Activated CD8-positive, alpha-beta T cell treated with anti-CD3 and anti-CD28 coated beads for 36 hours (primary cell): ENCODE measurements at regions not wholly inside any gene's neighbourhood (a gene's known extent, or its start where the extent isn't known, plus 50 kb on each side); places are given as distances from the start of the nearest gene placed in this dataset.

Experiments
- ATAC-seq: fragments of 200-7000 bp; cut with Tn5 transposase; one replicate; pipeline ENCODE4 v1.10.0; 2021; ENCODE audit warnings: mild to moderate bottlenecking, moderate library complexity
- CTCF ChIA-PET: fragments of 350-600 bp; sonication (Branson Sonifier 250); formaldehyde crosslinking; loops from one replicate; lab custom pipeline; 2021; ENCODE audit warnings: antibody characterized with exemption; lab: Charles Lee
- POLR2A ChIA-PET: fragments of 350-600 bp; sonication (Branson Sonifier 250); formaldehyde crosslinking; loops from one replicate; lab custom pipeline; 2021; ENCODE audit warnings: antibody characterized with exemption; lab: Charles Lee
- DNase-seq: peaks from one replicate; pipeline ENCODE4 v3.0.0-alpha.2; 2020
- H3K27ac Mint-ChIP-seq: one replicate; pipeline ENCODE4 v1.8.0; 2021; ENCODE audit warnings: mild to moderate bottlenecking, mixed read lengths
- H3K27me3 Mint-ChIP-seq: one replicate; pipeline ENCODE4 v1.8.0; 2021; ENCODE audit warnings: mixed read lengths
- H3K36me3 Mint-ChIP-seq: one replicate; pipeline ENCODE4 v1.8.0; 2021; ENCODE audit warnings: low read depth, mixed read lengths
- H3K4me1 Mint-ChIP-seq: one replicate; pipeline ENCODE4 v1.8.0; 2021; ENCODE audit warnings: low read depth, mixed read lengths
- H3K4me3 Mint-ChIP-seq: one replicate; pipeline ENCODE4 v1.8.0; 2021; ENCODE audit warnings: mild to moderate bottlenecking, moderate library complexity, mixed read lengths
- H3K9me3 Mint-ChIP-seq: one replicate; pipeline ENCODE4 v1.8.0; 2021; ENCODE audit warnings: mixed read lengths
- intact Hi-C: fragments of 100-400 bp; cut with micrococcal nuclease; formaldehyde crosslinking; loops from one replicate; pipeline ENCODE4 v1.10.0; 2022
- TF ChIP-seq, protein P1 (sequence below): fragments of 200-600 bp; IDR thresholded peaks from one replicate; pipeline ENCODE4 v1.8.0; 2022; ENCODE audit warnings: antibody characterized with exemption, mild to moderate bottlenecking

DNA sequence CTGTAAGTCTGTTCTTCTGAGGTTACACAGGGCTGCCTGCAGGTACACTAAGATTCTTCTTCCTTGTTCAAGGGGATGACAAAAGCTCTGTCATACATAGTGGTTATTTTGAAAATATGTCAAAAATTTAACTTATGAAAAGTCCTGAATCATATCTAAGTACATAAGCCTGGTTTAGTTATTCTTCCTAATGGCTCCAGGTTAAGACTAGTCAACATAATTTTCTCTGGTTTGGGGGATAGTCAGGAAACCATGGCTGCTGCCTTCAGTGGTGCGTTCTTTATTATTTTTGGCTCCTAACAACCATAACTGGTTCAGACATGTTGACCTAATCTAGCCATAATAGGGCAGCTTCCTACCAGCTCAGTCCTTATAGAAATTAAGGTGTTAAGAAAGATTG is 257.4 kb upstream of the DDI1 start:
- no peaks in the 10 kb centered on the region for H3K4me1 Mint-ChIP-seq
- no peaks in the 10 kb centered on the region for H3K36me3 Mint-ChIP-seq
- DNase-seq (no peak), ATAC-seq (no peak)
- H3K4me3 Mint-ChIP-seq, result no peak overlapping the region
- ChIA-PET POLR2A (no interaction called here), CTCF (no interaction called here)
- intact Hi-C loops, result no loop called here
- no peaks in the 10 kb centered on the region for H3K9me3 Mint-ChIP-seq
- H3K27ac Mint-ChIP-seq, result no peak overlapping the region
- TF ChIP-seq, protein P1, sequence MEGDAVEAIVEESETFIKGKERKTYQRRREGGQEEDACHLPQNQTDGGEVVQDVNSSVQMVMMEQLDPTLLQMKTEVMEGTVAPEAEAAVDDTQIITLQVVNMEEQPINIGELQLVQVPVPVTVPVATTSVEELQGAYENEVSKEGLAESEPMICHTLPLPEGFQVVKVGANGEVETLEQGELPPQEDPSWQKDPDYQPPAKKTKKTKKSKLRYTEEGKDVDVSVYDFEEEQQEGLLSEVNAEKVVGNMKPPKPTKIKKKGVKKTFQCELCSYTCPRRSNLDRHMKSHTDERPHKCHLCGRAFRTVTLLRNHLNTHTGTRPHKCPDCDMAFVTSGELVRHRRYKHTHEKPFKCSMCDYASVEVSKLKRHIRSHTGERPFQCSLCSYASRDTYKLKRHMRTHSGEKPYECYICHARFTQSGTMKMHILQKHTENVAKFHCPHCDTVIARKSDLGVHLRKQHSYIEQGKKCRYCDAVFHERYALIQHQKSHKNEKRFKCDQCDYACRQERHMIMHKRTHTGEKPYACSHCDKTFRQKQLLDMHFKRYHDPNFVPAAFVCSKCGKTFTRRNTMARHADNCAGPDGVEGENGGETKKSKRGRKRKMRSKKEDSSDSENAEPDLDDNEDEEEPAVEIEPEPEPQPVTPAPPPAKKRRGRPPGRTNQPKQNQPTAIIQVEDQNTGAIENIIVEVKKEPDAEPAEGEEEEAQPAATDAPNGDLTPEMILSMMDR, result no peak
- no peaks in the 10 kb centered on the region for H3K27me3 Mint-ChIP-seq

DNA sequence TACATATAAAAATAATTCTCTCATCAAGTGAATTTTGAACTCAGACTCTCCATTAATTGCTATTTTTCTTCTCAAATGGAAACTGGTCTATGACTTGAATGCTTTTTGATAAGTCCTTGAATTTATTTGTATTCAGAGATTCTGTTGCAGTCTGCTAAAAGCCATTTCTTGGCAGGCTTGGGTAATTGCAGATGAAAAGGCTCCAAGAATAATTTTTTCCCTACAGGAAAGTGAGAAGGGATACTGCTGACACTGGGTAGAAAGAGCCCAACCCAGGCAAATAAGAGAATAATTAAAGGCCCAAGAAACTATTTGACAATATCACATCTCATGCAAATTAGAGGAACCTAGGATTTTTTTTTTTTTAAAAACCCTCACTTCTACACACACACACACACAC is 246.5 kb upstream of the DDI1 start:
- ChIA-PET CTCF (no interaction called here), POLR2A (no interaction called here)
- H3K4me3 Mint-ChIP-seq, result no peak overlapping the region
- H3K36me3 Mint-ChIP-seq, result no peaks in the 10 kb centered on the region
- TF ChIP-seq, protein P1, result no peak
- ATAC-seq (no peak), DNase-seq (no peak)
- H3K27ac Mint-ChIP-seq, result no peak overlapping the region
- peaks cover 10% of the 10 kb centered on the region for H3K9me3 Mint-ChIP-seq
- no peaks in the 10 kb centered on the region for H3K27me3 Mint-ChIP-seq
- intact Hi-C loops, result no loop called here
- no peaks in the 10 kb centered on the region for H3K4me1 Mint-ChIP-seq

DNA sequence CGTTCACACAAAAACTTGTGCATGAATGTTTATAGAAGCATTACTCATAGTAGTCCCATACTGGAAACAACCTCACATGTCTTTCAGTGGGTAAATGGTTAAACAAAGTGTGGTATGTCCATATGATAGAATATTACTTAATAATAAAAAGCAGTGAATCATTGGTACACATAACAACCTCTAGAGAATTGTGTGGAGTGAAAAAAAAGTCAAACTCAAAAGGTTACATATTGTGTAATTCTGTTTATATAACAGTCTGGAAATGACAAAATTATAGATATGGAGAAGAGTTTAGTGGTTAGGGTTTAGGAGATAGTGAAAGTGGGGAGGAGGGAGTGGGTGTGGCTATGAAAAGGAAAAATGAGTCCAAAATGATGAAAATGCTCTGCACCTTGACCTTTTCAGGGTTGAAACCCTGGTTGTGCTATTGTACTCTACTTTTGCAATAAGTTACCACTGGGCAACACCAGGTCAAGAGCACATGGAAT is 243.4 kb upstream of the DDI1 start:
- ChIA-PET CTCF (no interaction called here), POLR2A (no interaction called here)
- intact Hi-C loops, result no loop called here
- Mint-ChIP-seq H3K27ac (no peak overlapping the region), H3K9me3 (peaks cover 10% of the 10 kb centered on the region), H3K27me3 (no peaks in the 10 kb centered on the region), H3K4me3 (no peak overlapping the region), H3K4me1 (no peaks in the 10 kb centered on the region), H3K36me3 (no peaks in the 10 kb centered on the region)
- no peak for DNase-seq
- ATAC-seq, result no peak
- TF ChIP-seq, protein P1, result no peak

DNA sequence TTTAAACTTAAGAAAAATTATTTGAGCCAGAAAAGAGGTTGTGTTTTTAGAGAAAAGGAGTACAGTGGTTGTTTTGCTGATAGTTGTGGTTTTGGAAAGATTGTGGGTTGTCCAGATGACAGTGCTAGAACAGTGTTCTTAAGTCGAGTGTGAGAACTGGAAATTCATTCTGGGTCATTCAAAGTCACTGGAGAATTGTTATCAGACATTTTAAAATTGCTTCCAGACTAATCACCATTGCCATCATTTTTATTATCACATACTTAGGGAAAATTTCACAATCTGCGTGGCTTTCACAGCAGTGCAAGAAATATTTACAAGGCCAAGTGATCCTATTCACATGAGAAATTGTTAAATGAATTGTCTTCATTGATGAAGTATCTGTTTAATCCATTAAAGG is 242.2 kb upstream of the DDI1 start:
- no peaks in the 10 kb centered on the region for H3K27me3 Mint-ChIP-seq

DNA sequence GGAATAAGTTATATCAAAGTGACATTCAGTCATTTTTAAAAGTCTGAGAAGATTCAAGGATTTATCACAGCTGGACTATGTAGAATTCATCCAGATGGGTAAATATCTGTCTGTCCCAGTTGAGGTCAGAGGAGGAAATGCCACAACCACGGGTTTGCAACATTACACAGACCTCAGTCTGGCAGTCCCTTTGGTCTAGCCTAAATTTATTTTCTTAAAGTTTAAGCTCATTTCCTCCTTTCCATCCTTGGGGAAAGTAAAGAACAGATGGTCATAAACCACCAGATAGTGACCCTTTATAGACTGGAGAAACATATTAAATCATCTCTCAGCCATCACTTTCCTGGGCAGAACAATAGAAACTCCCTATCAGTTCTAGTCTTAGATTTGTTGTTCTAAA is 238.4 kb upstream of the DDI1 start:
- Mint-ChIP-seq H3K9me3 (no peaks in the 10 kb centered on the region), H3K4me1 (no peaks in the 10 kb centered on the region), H3K36me3 (no peaks in the 10 kb centered on the region), H3K27me3 (no peaks in the 10 kb centered on the region), H3K27ac (no peak overlapping the region), H3K4me3 (no peak overlapping the region)
- DNase-seq, result no peak
- ChIA-PET POLR2A (no interaction called here), CTCF (no interaction called here)
- intact Hi-C loops, result no loop called here
- TF ChIP-seq, protein P1, result no peak
- no peak for ATAC-seq

More for the DNA sequence above, 242.2 kb upstream of the DDI1 start:
- TF ChIP-seq, protein P1, result no peak
- intact Hi-C loops, result no loop called here
- H3K4me3 Mint-ChIP-seq, result no peak overlapping the region
- no peaks in the 10 kb centered on the region for H3K4me1 Mint-ChIP-seq
- ChIA-PET POLR2A (no interaction called here), CTCF (no interaction called here)
- no peak for DNase-seq
- peaks cover 10% of the 10 kb centered on the region for H3K9me3 Mint-ChIP-seq
- no peak for ATAC-seq
- no peak overlapping the region for H3K27ac Mint-ChIP-seq
- no peaks in the 10 kb centered on the region for H3K36me3 Mint-ChIP-seq
